Tibial artery (tissue), 4 donors: ENCODE measurements at regions not wholly inside any gene's neighbourhood (a gene's known extent, or its start where the extent isn't known, plus 50 kb on each side); places are given as distances from the start of the nearest gene placed in this dataset.
"Not testable (repeated sequence)": the region's sequence is repeated elsewhere in the genome, so short reads cannot be mapped to it uniquely, and the experiment has no call there.

Experiments
- DNase-seq, 2 donors: peaks; one replicate each; pipeline ENCODE4 v3.0.0-alpha.2; 2019
- H3K27ac ChIP-seq, 2 donors: fragments of 200-600 bp; sonication (generic) in 1 of 2; 1 replicate in 1 of 2; 2 replicates in 1 of 2; pipeline ENCODE4 v1.5.1; 2018 to 2019; ENCODE audit warnings: mild to moderate bottlenecking in 1 of 2
- H3K27me3 ChIP-seq, 2 donors: fragments of 200-600 bp; sonication (generic) in 1 of 2; one replicate each; pipeline versions ENCODE4 v1.5.1 to v1.6.0; 2016 to 2019
- H3K36me3 ChIP-seq, 3 donors: fragments of 200-600 bp; sonication (generic) in 2 of 3; one replicate each; pipeline ENCODE4 v1.5.1; 2016 to 2019; ENCODE audit warnings: mild to moderate bottlenecking in 2 of 3
- H3K4me1 ChIP-seq, 4 donors: fragments of 200-600 bp; sonication (generic) in 2 of 4; 1 replicate in 3 of 4; 2 replicates in 1 of 4; pipeline ENCODE4 v1.5.1; 2016 to 2019
- H3K4me3 ChIP-seq, 2 donors: fragments of 200-600 bp; sonication (generic) in 1 of 2; 1 replicate in 1 of 2; 2 replicates in 1 of 2; pipeline ENCODE4 v1.5.1; 2018 to 2019; ENCODE audit warnings: mild to moderate bottlenecking in 2 of 2
- H3K9me3 ChIP-seq, 3 donors: fragments of 200-600 bp; sonication (generic) in 1 of 3; one replicate each; pipeline ENCODE4 v1.5.1; 2016 to 2019
- CTCF ChIP-seq, 2 experiments: fragments of 200-600 bp in 1 of 2; fragments of 450-650 bp in 1 of 2; IDR thresholded peaks; one replicate each; pipeline ENCODE4 v1.5.1; 2017 to 2019; ENCODE audit warnings: antibody characterized with exemption in 2 of 2, mild to moderate bottlenecking in 1 of 2, moderate library complexity in 1 of 2
- intact Hi-C: fragments of 100-400 bp; cut with DNase I; formaldehyde crosslinking; loops from one replicate; pipeline ENCODE4 v1.15.0; 2023; ENCODE audit warnings: low total_unique reads

GRCh38 chr6:67879105-67879904, 755.8 kb upstream of the ADGRB3 start:
- H3K4me1 ChIP-seq, H3K27ac ChIP-seq, DNase-seq, intact Hi-C loops, H3K9me3 ChIP-seq, H3K36me3 ChIP-seq, H3K27me3 ChIP-seq, H3K4me3 ChIP-seq: not testable (repeated sequence)

- H3K9me3 ChIP-seq, H3K36me3 ChIP-seq, DNase-seq, H3K4me1 ChIP-seq, intact Hi-C loops, H3K27ac ChIP-seq, H3K27me3 ChIP-seq, H3K4me3 ChIP-seq: not testable (repeated sequence)
Measured at GRCh38 chr6:67878216-67878615, 756.9 kb upstream of the ADGRB3 start.

GRCh38 chr6:67877288-67877687, 757.8 kb upstream of the ADGRB3 start:
- Histone ChIP-seq H3K9me3 (no peaks in the 10 kb centered on the region), H3K27me3 (no peaks in the 10 kb centered on the region), H3K4me3 (no peak overlapping the region), H3K4me1 (no peaks in the 10 kb centered on the region), H3K36me3 (no peaks in the 10 kb centered on the region), H3K27ac (no peak overlapping the region)
- intact Hi-C loops = no loop called here
- no peak for DNase-seq
- TF ChIP-seq CTCF (IDR thresholded peaks at IDR 0.05) = no peak

DNA sequence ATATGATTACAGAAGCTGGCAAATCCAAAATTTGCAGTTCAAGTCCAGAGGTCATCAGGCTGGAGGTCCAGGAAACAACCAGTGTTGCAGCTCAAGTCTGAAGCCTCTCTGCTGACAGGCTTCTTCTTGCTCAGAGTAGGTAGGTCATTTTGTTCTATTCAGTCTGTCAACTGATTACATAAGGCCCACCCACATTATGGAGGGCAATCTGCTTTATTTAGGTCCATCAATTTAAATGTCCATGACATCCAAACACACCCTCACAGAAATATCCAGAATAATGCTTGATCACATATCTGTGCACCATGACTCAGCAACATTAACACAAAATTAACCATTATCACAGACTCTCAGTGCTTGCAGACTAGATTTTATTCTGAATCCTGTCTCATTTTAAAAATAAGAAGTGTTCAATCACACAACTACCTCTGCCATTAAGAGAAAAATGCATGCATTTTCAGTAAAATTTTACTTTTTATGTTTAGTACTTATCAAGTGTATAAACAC, 759.2 kb upstream of the ADGRB3 start:
- Histone ChIP-seq H3K4me1 (no peaks in the 10 kb centered on the region), H3K36me3 (no peaks in the 10 kb centered on the region), H3K9me3 (no peaks in the 10 kb centered on the region), H3K27ac (no peak overlapping the region), H3K27me3 (no peaks in the 10 kb centered on the region), H3K4me3 (no peak overlapping the region)
- DNase-seq = no peak
- no peak for TF ChIP-seq CTCF (IDR thresholded peaks at IDR 0.05)
- intact Hi-C loops = no loop called here

- Histone ChIP-seq H3K36me3 (no peaks in the 10 kb centered on the region), H3K9me3 (no peaks in the 10 kb centered on the region), H3K27ac (no peak overlapping the region), H3K4me1 (no peaks in the 10 kb centered on the region), H3K27me3 (no peaks in the 10 kb centered on the region), H3K4me3 (no peak overlapping the region)
- DNase-seq = no peak
- intact Hi-C loops = no loop called here
- TF ChIP-seq CTCF (IDR thresholded peaks at IDR 0.05) = no peak
Measured at GRCh38 chr6:67870321-67870720, 764.8 kb upstream of the ADGRB3 start.

GRCh38 chr6:67863346-67863745, 771.7 kb upstream of the ADGRB3 start:
- intact Hi-C loops = no loop called here
- no peak overlapping the region for H3K4me3 ChIP-seq
- no peaks in the 10 kb centered on the region for H3K9me3 ChIP-seq
- no peaks in the 10 kb centered on the region for H3K4me1 ChIP-seq
- H3K27me3 ChIP-seq = no peaks in the 10 kb centered on the region
- no peaks in the 10 kb centered on the region for H3K36me3 ChIP-seq
- DNase-seq = no peak
- no peak for TF ChIP-seq CTCF (IDR thresholded peaks at IDR 0.05)
- H3K27ac ChIP-seq = no peak overlapping the region
